ENCODE measurements at regions not wholly inside any gene's neighbourhood (a gene's known extent, or its start where the extent isn't known, plus 50 kb on each side); places are given as distances from the start of the nearest gene placed in this dataset.

DNA sequence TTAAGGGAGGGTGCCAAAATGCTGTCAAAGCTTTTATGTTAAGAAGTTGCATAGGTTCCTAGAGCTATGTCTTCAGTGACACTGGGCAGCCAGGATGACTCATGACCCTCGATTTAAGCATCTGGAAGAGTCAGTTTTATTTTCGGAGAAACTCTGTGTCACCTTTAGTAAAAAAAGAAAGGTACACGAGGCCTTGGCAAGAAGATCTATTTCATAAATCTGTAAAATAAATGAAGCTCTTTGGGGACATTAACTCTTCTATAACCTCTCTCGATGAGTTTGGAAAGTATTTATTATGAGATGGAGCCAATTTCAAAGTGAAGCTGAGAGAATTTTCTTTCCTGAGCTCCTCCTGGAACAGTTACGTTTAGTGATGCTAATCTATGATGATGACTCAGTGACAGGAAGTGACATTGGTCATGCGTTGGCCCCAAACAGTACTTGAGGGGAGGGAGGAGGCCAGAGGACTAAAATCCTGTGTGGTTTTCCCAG is 156.5 kb downstream of the HLX start:
- Histone ChIP-seq H3K27ac (ENCODE audit: low read depth in 2 of 2, low read length in 2 of 2) (no peak overlapping the region), H3K9me3 (ENCODE audit: control insufficient read depth in 2 of 3, insufficient read depth in 1 of 3, low read length in 3 of 3) (no peaks in the 10 kb centered on the region), H3K4me1 (ENCODE audit: control insufficient read depth in 2 of 3, insufficient read depth in 2 of 3, low read depth in 1 of 3, low read length in 3 of 3) (no peaks in the 10 kb centered on the region), H3K9ac (ENCODE audit: low read length in 3 of 3) (no peak overlapping the region), H3K27me3 (ENCODE audit: control insufficient read depth, insufficient read depth, low read length) (no peaks in the 10 kb centered on the region), H3K4me3 (ENCODE audit: low read length in 3 of 3) (no peak overlapping the region), H3K36me3 (ENCODE audit: control insufficient read depth in 2 of 3, insufficient read depth in 3 of 3, low read length in 3 of 3) (no peaks in the 10 kb centered on the region)
- no peak for FAIRE-seq
- TF ChIP-seq, protein P1, sequence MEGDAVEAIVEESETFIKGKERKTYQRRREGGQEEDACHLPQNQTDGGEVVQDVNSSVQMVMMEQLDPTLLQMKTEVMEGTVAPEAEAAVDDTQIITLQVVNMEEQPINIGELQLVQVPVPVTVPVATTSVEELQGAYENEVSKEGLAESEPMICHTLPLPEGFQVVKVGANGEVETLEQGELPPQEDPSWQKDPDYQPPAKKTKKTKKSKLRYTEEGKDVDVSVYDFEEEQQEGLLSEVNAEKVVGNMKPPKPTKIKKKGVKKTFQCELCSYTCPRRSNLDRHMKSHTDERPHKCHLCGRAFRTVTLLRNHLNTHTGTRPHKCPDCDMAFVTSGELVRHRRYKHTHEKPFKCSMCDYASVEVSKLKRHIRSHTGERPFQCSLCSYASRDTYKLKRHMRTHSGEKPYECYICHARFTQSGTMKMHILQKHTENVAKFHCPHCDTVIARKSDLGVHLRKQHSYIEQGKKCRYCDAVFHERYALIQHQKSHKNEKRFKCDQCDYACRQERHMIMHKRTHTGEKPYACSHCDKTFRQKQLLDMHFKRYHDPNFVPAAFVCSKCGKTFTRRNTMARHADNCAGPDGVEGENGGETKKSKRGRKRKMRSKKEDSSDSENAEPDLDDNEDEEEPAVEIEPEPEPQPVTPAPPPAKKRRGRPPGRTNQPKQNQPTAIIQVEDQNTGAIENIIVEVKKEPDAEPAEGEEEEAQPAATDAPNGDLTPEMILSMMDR (IDR thresholded peaks at IDR 0.05; ENCODE audit: borderline replicate concordance, extremely low read depth, insufficient read depth): no peak
- intact Hi-C loops (cut with DNase I): no loop called here
- no peak for DNase-seq

DNA sequence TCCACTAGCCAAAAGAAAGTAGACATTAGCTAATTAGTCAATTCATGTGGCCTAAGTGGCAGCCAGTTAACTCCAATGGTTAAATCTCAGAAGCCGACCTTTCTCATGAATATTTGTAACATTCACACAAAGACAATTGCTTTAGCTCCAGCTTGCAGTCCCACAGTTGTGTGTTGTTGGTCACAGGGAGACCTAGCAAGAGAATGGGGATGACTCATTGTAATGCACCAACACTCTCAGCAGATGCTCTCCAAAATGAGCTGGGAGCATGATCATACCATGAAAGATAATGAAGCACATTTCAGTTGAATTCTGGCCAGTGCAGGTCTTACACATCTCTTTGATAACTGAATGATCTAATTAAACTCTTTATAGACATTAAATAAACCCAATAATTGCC is 160.4 kb downstream of the HLX start:
- Histone ChIP-seq H3K27ac (ENCODE audit: low read depth in 2 of 2, low read length in 2 of 2) (no peak overlapping the region), H3K9me3 (ENCODE audit: control insufficient read depth in 2 of 3, insufficient read depth in 1 of 3, low read length in 3 of 3) (no peaks in the 10 kb centered on the region), H3K27me3 (ENCODE audit: control insufficient read depth, insufficient read depth, low read length) (no peaks in the 10 kb centered on the region), H3K4me1 (ENCODE audit: control insufficient read depth in 2 of 3, insufficient read depth in 2 of 3, low read depth in 1 of 3, low read length in 3 of 3) (no peaks in the 10 kb centered on the region), H3K36me3 (ENCODE audit: control insufficient read depth in 2 of 3, insufficient read depth in 3 of 3, low read length in 3 of 3) (no peaks in the 10 kb centered on the region), H3K4me3 (ENCODE audit: low read length in 3 of 3) (no peak overlapping the region), H3K9ac (ENCODE audit: low read length in 3 of 3) (no peak overlapping the region)
- TF ChIP-seq, protein P1 (IDR thresholded peaks at IDR 0.05; ENCODE audit: borderline replicate concordance, extremely low read depth, insufficient read depth): no peak
- DNase-seq: no peak
- FAIRE-seq: no peak
- intact Hi-C loops (cut with DNase I): no loop called here

DNA sequence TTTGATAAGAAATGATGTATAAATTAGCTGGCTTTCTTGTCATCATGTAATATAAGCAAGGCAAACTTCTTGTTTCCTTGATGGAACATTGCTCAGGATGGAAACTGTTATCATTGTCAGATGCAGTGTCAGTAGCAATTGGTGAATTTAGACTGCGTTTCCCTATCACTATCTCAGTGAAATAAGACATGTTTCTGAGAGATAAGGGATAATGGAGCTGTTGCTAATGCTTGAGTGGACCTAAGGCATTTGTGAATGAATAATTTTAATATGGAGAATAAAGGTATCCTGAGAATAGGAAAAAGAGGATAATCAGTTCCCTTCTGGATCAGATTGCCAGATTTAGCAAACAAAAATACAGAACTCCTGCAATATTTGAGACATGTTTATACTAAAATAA is 160.9 kb downstream of the HLX start:
- H3K4me3 ChIP-seq (ENCODE audit: low read length in 3 of 3): no peak overlapping the region
- DNase-seq (no peak), FAIRE-seq (no peak)
- H3K36me3 ChIP-seq (ENCODE audit: control insufficient read depth in 2 of 3, insufficient read depth in 3 of 3, low read length in 3 of 3): no peaks in the 10 kb centered on the region
- intact Hi-C loops (cut with DNase I): no loop called here
- no peak overlapping the region for H3K9ac ChIP-seq (ENCODE audit: low read length in 3 of 3)
- TF ChIP-seq, protein P1 (IDR thresholded peaks at IDR 0.05; ENCODE audit: borderline replicate concordance, extremely low read depth, insufficient read depth): no peak
- H3K27me3 ChIP-seq (ENCODE audit: control insufficient read depth, insufficient read depth, low read length): no peaks in the 10 kb centered on the region
- no peaks in the 10 kb centered on the region for H3K9me3 ChIP-seq (ENCODE audit: control insufficient read depth in 2 of 3, insufficient read depth in 1 of 3, low read length in 3 of 3)
- no peaks in the 10 kb centered on the region for H3K4me1 ChIP-seq (ENCODE audit: control insufficient read depth in 2 of 3, insufficient read depth in 2 of 3, low read depth in 1 of 3, low read length in 3 of 3)
- H3K27ac ChIP-seq (ENCODE audit: low read depth in 2 of 2, low read length in 2 of 2): no peak overlapping the region

DNA sequence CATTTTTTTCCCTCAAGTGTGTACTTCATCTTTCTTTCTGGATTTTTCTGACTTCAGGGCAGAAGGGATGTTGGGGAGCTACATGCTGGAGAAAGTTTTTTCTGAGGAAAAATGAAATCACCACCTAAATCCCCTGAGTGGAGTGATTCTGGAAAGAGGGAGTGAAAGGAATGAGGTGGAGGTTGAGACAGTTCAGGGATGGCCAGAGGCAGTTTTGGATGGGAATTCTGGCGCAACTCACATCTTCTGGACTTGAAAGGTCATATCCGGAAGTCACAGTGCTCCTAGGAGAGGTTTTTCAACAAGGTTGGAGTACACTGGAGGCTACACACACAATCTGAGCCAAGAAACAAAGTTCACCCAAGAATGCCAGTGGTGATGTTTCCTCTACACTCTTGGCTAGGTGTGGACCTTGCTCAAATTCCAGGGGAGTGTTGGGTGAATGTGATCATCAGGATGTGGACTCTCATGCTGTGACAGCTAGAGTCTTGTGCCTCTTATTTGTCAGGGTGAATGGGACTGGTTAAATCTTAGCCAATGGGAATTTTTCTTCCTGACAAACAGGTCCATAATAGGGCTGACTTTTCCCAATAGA is 161.5 kb downstream of the HLX start:
- TF ChIP-seq, protein P1 (IDR thresholded peaks at IDR 0.05; ENCODE audit: borderline replicate concordance, extremely low read depth, insufficient read depth): no peak
- no peak overlapping the region for H3K27ac ChIP-seq (ENCODE audit: low read depth in 2 of 2, low read length in 2 of 2)
- H3K9me3 ChIP-seq (ENCODE audit: control insufficient read depth in 2 of 3, insufficient read depth in 1 of 3, low read length in 3 of 3): no peaks in the 10 kb centered on the region
- DNase-seq (no peak), FAIRE-seq (no peak)
- H3K9ac ChIP-seq (ENCODE audit: low read length in 3 of 3): no peak overlapping the region
- intact Hi-C loops (cut with DNase I): no loop called here
- H3K36me3 ChIP-seq (ENCODE audit: control insufficient read depth in 2 of 3, insufficient read depth in 3 of 3, low read length in 3 of 3): no peaks in the 10 kb centered on the region
- H3K27me3 ChIP-seq (ENCODE audit: control insufficient read depth, insufficient read depth, low read length): no peaks in the 10 kb centered on the region
- H3K4me1 ChIP-seq (ENCODE audit: control insufficient read depth in 2 of 3, insufficient read depth in 2 of 3, low read depth in 1 of 3, low read length in 3 of 3): no peaks in the 10 kb centered on the region
- no peak overlapping the region for H3K4me3 ChIP-seq (ENCODE audit: low read length in 3 of 3)
